Astrocyte (in vitro differentiated cells and primary cell): ENCODE measurements at regions not wholly inside any gene's neighbourhood (a gene's known extent, or its start where the extent isn't known, plus 50 kb on each side); places are given as distances from the start of the nearest gene placed in this dataset.

Experiments
- EZH2 ChIP-seq: IDR thresholded peaks from 2 replicates; pipeline ENCODE4 v1.6.1; 2012; ENCODE audit warnings: mild to moderate bottlenecking, low read length, inconsistent platforms; ENCODE audit not compliant: insufficient read depth
- TF ChIP-seq, protein P1 (sequence below): IDR thresholded peaks from 2 replicates; pipeline ENCODE4 v1.5.1; 2011; ENCODE audit warnings: low read depth, mild to moderate bottlenecking, inconsistent platforms, low read length, moderate library complexity; ENCODE audit not compliant: insufficient read depth

DNA sequence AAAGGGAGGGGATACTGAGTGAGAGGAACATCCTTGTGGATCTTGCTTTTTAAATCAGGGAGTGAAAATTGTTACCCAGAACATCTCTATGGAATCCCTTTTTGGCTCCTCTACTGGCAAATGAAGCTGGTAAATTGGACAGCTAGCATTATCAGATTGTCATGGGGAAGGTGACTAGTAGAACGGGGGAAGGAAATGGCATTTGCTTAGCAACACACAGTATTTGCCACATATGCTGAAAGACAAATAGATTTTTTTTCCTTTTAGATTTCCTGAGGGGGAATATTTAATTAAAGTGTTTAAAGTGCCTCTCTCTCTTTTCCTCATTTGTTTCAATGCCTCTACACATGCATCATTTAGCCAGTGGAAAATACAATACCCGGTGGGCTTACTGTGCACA lies 573.5 kb downstream of the BCKDHB start:
- TF ChIP-seq, protein P1, sequence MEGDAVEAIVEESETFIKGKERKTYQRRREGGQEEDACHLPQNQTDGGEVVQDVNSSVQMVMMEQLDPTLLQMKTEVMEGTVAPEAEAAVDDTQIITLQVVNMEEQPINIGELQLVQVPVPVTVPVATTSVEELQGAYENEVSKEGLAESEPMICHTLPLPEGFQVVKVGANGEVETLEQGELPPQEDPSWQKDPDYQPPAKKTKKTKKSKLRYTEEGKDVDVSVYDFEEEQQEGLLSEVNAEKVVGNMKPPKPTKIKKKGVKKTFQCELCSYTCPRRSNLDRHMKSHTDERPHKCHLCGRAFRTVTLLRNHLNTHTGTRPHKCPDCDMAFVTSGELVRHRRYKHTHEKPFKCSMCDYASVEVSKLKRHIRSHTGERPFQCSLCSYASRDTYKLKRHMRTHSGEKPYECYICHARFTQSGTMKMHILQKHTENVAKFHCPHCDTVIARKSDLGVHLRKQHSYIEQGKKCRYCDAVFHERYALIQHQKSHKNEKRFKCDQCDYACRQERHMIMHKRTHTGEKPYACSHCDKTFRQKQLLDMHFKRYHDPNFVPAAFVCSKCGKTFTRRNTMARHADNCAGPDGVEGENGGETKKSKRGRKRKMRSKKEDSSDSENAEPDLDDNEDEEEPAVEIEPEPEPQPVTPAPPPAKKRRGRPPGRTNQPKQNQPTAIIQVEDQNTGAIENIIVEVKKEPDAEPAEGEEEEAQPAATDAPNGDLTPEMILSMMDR = no peak
- no peak for TF ChIP-seq EZH2
